Liver (tissue), 3 donors: ENCODE measurements at regions not wholly inside any gene's neighbourhood (a gene's known extent, or its start where the extent isn't known, plus 50 kb on each side); places are given as distances from the start of the nearest gene placed in this dataset.

Source experiments
- ATF3 ChIP-seq: IDR thresholded peaks from 2 replicates; pipeline ENCODE4 v1.6.1; 2016; ENCODE audit warnings: antibody characterized with exemption
- CTCF ChIP-seq: fragments of 150-350 bp; IDR thresholded peaks from 2 replicates; pipeline ENCODE4 v1.5.1; 2017; ENCODE audit warnings: improper control_type of control experiment, low read depth, low read length; ENCODE audit not compliant: missing input control
- EGR1 ChIP-seq, 2 donors: IDR thresholded peaks; 2 replicates each; pipeline ENCODE4 v1.6.1; 2016 to 2018; ENCODE audit warnings: antibody characterized with exemption in 2 of 2, low read depth in 2 of 2
- GABPA ChIP-seq, 2 donors: IDR thresholded peaks in 1 of 2; conservative IDR thresholded peaks in 1 of 2; 2 replicates each; pipeline ENCODE4 v1.6.1; 2016; ENCODE audit warnings: antibody characterized with exemption in 2 of 2, mild to moderate bottlenecking in 1 of 2, moderate library complexity in 1 of 2
- RXRA ChIP-seq, 2 donors: IDR thresholded peaks; 2 replicates each; pipeline ENCODE4 v1.6.1; 2017 to 2018; ENCODE audit warnings: antibody characterized with exemption in 2 of 2, mild to moderate bottlenecking in 1 of 2
- YY1 ChIP-seq: IDR thresholded peaks from 2 replicates; pipeline ENCODE4 v1.6.1; 2016; ENCODE audit warnings: antibody characterized with exemption, mild to moderate bottlenecking
- donor health status: healthy.
- donor health status: healthy.

GRCh38 chr10:42956045-42956444 lies 120.8 kb upstream of the RET start:
- TF ChIP-seq CTCF (no peak), ATF3 (no peak), RXRA (IDR thresholded peaks at IDR 0.05) (no peak), EGR1 (IDR thresholded peaks at IDR 0.05; ENCODE audit: low read depth in 2 of 2) (no peak), YY1 (no peak), GABPA (IDR thresholded peaks at IDR 0.05 in 1 of 2, conservative IDR thresholded peaks at IDR 0.05 in 1 of 2) (no peak)
